Keratinocyte (primary cell): ENCODE measurements at regions not wholly inside any gene's neighbourhood (a gene's known extent, or its start where the extent isn't known, plus 50 kb on each side); places are given as distances from the start of the nearest gene placed in this dataset.

Experiments
- CTCF ChIP-seq, 3 experiments: IDR thresholded peaks in 1 of 3; conservative IDR thresholded peaks in 1 of 3; optimal IDR thresholded peaks in 1 of 3; 2 replicates in 2 of 3; 3 replicates in 1 of 3; pipeline versions ENCODE3 to v1.5.1; 2011; ENCODE audit warnings: low read length in 3 of 3, mild to moderate bottlenecking in 3 of 3, moderate library complexity in 2 of 3, control low read depth in 1 of 3, inconsistent platforms in 1 of 3; ENCODE audit not compliant: insufficient read depth in 2 of 3; ENCODE audit errors: extremely low read depth in 1 of 3
- EZH2 ChIP-seq: IDR thresholded peaks from one replicate; pipeline ENCODE4 v1.6.1; 2012; ENCODE audit warnings: inconsistent platforms, mild to moderate bottlenecking, low read length, moderate library complexity

GRCh38 chr6:15077006-15077405, 168.9 kb upstream of the JARID2 start:
- no peak for TF ChIP-seq CTCF (optimal IDR thresholded peaks at IDR 0.05 in 1 of 3, IDR thresholded peaks at IDR 0.05 in 1 of 3, conservative IDR thresholded peaks at IDR 0.05 in 1 of 3; ENCODE audit: extremely low read depth in 1 of 3, insufficient read depth in 2 of 3, low read length in 3 of 3)
- no peak for TF ChIP-seq EZH2
